HG02981 (cell line): ENCODE measurements at regions not wholly inside any gene's neighbourhood (a gene's known extent, or its start where the extent isn't known, plus 50 kb on each side); places are given as distances from the start of the nearest gene placed in this dataset.
A peak's percentile ranks its signal among the peaks of the same experiment; 100 is the strongest.

ENCODE experiments used
- ATAC-seq: cut with Tn5 transposase; IDR thresholded peaks from one replicate; pipeline ENCODE4 v1.9.1; 2021; ENCODE audit warnings: mild to moderate bottlenecking, moderate library complexity; ENCODE audit not compliant: unreplicated experiment

GRCh38 chr3:193780397-193780796 lies 187.4 kb downstream of the OPA1 start:
- ATAC-seq, result no peak

DNA sequence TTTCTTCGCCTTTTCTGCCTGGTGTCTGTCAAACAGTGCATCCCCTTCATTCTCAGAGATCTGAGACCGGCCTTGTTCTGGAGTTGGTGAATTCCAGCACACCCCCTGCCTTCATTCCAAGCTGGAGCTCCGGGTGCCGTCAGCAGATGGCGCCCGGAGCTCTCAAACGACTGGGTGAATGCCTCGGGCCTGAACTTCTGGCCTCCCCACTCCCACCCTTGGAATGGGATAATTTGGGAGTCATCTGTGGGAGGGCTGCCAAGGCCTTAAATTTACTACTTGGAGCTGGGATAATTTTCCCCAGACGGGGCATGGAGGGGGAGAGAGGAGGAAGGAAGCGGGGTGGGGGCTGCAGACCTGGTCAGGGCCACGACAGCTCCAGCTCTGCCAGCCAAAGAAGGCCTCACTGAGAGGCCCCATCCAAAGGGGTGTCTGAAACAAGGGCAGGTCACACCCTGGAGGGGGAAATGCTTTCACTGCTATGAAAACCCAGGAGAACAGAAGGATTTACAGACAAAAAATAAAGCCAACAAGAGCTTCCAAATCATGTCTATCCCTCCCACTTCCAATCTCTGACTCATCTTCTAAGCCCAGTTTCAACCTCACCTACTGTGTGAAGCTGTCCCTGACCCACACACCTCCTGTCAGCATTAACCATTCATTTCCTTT lies 187.9 kb downstream of the OPA1 start:
- no peak for ATAC-seq

DNA sequence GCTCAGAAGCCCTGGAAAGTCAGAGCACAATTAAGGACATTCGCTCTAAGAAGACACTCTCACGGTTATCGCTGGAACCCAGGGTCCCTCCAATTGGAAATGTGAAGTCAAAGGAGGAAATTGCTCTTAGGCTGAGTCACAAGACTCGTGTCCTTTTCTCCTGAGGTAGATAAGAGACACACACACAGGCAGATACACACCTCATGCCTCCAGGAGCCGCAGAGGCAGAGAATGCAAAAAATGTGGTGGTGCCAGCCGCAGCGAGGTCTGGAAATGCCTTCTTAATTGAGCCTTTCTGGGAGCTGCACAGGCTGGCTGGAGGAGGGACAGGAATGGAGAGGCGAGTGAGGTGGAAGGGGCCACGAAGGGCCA lies 189.3 kb downstream of the OPA1 start:
- ATAC-seq, result no peak

DNA sequence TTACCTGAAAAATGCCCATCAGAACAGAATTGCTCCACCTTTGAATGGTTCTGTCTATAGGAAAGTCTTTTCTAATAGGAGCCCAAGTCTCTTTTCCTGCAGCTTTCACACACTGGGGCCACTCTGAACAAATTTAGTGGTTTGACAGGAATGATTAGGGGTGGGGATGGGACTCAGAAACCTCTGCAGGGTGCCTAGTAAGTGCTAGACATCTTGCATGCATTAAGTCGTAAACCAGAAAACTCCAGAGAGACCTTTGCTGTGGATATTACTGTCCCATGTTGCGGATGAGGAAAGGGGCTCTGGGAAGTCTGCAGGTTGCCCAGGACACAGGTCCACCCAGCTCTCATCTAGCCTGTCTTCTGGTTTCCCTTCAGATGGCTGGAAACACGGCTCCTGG lies 189.7 kb downstream of the OPA1 start:
- no peak for ATAC-seq

GRCh38 chr3:193783166-193783896 lies 190.3 kb downstream of the OPA1 start:
- no peak for ATAC-seq

- no peak for ATAC-seq
Observed at GRCh38 chr3:193784822-193785221, 191.8 kb downstream of the OPA1 start.

DNA sequence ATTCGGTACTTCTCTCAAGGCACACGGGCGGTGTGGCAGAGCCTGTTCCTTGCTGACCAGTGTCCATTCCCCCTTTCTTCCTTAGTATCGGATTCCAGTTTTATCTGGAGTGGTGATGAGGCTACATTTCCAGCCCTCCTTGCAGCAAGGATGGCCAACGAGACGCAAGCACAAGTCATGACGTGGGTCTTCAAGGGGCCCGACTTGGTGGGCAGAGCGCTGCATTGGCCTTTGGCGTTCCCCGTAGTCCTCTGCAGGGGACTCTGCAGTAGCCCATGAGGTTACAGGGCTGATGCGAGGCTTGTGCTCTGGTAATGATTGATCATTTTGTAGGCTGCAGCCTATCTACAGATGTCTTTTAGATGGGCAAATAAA lies 194.5 kb downstream of the OPA1 start:
- no peak for ATAC-seq

GRCh38 chr3:193788189-193788991 lies 195.4 kb downstream of the OPA1 start:
- peak; percentile 74 for ATAC-seq

- no peak for ATAC-seq
Observed at GRCh38 chr3:193789455-193789854, 196.4 kb downstream of the OPA1 start.

GRCh38 chr3:193790086-193790990 lies 197.3 kb downstream of the OPA1 start:
- ATAC-seq, result no peak

DNA sequence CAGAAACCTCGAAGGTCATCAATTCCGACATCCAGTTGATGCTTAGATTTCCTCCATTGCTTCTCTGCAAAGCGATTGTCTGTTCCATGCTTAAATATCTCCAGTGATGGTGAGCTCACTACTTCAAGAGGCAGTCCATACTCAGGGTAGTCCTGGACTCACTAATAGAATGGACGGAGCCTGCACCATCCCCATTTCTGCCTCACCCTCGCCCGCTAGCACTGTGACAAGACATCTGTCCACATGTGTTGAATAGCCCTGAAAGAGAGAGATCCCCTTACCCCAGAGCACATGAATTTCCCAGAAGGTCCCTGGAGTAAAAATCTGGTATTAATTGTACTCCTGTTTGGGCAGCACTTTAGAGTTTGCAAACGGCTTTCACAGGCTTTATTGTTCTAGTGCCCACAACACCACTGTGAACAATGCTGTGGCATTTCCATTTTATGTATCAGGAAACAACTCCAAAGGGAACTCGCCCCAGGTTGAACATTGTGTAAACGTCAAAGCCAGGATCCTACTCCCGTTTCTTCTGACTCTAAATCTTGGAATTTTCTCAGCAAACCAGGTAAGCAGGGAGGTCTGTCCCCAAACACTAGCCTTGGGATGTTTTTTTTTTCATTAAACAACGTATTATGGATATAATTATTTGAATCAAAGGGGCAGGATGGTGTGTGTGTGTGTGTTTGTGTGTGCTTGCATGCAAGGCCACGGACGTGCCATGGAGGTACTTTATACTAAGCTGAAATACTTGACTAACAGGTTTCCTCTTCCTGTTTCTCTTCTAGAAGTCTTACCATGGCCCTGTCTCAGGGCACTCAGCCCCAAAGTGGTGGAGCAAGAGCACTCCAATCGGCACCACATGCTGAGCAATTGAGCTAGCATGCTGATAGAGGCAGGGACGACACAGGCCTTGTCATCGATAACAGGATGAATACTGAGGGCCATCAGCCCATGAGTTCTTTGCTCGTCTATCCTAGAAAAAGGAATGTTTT lies 198.3 kb downstream of the OPA1 start:
- no peak for ATAC-seq

DNA sequence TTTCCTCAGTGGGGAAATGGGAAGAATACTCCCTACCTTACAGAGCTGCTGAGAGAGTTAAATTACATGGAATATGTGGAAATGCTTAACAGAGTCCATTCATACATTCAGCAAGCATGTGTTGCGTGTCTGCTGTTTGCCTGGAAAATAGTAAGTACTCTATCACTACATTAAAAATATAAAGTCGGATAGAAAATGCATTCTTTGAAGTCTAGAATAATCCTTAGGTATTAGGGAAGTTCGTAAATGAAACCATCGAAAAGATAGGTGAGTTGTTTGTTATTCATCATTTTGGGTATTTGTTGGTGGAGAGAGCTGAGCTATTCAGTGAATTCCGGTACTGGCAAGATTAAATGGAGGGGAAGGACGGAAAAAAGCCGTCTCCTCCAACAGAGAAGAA lies 200.1 kb downstream of the OPA1 start:
- ATAC-seq, result no peak

DNA sequence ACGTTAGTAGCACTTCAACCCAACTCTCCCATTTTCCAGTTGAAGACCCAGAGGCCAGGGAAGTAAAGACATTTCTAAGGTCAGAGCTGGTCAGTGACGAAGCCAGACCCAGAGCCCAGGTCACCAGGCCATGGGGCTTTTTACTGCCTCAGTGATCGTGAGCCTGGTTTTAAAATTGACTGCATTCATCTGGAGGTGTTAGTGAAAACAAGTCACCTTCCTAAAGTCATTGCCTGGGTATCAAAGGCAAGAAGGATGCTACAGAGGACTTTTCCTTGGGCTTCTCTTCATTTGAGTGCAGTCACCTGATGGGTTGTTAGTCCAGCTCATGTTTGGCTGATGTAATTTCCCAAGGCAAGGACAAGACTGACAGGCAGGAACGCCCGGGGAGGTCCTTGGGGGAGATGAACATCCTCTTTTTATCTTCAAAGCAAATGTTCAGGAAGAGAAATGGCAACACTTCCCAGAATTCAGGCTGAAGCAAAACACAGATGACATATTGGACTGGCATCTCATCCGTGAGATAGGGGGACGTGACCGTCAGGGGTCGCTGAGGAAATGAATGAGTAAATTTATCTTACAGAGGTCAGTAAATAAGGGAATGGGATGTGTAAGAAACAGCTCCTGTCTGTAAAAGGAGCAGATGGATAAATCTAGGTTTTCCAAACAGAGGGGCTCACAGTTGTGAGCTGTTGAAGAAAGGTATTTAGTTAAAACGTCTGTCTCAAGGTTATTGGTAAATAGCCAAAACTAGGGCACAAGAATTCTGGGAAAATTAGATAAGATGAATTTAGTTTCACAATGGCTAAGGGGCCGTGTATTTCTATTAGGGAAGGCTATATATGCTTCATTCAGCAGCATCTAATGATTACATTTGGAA lies 201.2 kb downstream of the OPA1 start:
- no peak for ATAC-seq

DNA sequence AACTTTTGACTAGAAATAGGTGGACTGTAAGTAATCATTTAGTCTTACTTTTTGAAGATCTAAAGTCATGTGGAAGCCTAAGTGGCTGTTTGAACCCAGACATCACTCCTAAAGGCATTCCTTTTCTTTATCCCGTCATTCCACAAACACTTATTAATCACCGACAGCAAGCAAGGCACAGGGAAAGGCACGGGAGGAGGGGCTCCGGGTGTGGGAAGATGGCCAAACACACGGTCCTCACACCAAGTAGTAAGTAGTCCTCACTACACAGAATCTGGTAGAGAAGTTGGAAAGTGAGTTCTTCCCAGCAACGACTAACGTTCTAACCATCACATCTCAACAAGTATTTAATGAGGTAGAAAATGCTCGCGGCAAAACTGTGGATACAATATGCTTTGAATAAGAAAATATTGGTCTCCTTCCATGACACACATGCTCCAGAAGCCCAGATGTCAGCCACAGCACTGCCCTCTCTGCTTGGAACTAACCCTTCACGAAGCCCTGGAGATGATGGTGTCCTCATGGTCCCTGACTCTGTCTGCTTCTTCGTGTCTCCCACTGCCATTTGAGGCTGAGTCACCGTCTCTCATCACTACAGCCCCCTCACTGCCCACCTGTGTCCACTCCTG lies 202.2 kb downstream of the OPA1 start:
- ATAC-seq, result no peak

DNA sequence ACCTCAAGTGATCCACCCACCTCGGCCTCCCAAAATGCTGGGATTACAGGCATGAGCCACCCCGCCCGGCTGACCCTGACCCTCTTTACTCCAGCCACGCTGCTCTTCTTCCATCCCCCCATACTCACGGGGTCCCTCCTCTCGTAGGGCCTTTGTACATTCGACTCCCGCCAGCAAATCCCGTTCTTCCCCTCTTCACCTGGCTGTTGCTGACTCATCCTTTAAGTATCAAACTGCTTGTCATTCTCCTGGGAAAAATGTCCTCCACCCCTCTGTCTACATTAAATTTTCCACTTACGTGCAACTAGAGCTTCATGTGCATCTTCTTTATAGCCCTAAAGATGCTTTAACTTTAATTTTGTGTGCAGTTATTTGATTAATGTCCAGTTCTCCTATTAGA lies 203.1 kb downstream of the OPA1 start:
- ATAC-seq, result no peak

DNA sequence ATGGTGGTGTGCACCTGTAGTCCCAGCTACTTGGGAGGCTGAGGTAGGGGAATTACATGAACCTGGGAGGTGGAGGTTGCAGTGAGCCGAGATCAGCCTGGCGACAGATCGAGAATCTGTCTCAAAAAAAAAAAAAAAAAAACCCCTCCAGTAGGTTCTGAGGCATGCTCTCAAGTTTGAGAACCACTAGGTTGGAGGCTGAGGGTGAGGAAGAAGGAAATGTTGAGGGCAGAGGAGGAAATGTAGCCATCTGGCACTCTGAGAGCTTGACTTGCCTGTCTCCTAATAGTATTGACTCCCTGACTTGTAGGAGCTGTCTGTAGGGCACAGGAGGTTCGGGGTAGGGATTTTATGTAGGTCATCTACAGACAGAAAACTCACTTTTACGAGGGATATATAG lies 204.6 kb downstream of the OPA1 start:
- no peak for ATAC-seq

DNA sequence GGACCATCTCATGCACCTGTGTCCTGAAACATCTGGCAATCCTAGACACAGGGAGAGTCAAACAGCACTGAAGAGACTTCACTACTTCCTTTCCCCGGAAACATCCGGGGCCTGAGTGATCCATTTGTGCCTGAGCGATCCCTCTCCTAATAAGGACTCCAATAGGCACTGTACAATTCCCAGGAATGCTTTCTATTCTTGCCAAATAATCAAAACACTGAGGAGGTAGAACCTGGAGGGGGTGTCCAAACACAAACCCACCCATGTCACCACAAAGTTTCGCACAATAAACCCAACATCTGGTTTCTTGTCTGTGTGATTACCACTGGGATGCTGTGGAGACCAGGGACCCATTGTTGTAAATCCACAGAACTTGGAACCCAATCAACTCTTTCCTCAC lies 205.0 kb downstream of the OPA1 start:
- ATAC-seq, result no peak
